ENCODE measurements at regions not wholly inside any gene's neighbourhood (a gene's known extent, or its start where the extent isn't known, plus 50 kb on each side); places are given as distances from the start of the nearest gene placed in this dataset.

GRCh38 chr20:55667955-55668354, 337.4 kb downstream of the CBLN4 start:
- TF ChIP-seq CTCF (IDR thresholded peaks at IDR 0.05) (no peak), EZH2 (IDR thresholded peaks at IDR 0.05; ENCODE audit: borderline replicate concordance, insufficient read depth, low read depth, low read length, poor library complexity, severe bottlenecking) (no peak)
